GM19463 (cell line): ENCODE measurements at regions not wholly inside any gene's neighbourhood (a gene's known extent, or its start where the extent isn't known, plus 50 kb on each side); places are given as distances from the start of the nearest gene placed in this dataset.

Experiments used
- ATAC-seq: cut with Tn5 transposase; IDR thresholded peaks from one replicate; pipeline ENCODE4 v1.9.1; 2021; ENCODE audit warnings: mild to moderate bottlenecking, moderate library complexity; ENCODE audit not compliant: unreplicated experiment

GRCh38 chr20:24790746-24791283 lies 158.3 kb upstream of the CST7 start:
- no peak for ATAC-seq

GRCh38 chr20:24791953-24792352 lies 157.1 kb upstream of the CST7 start:
- ATAC-seq, result no peak

DNA sequence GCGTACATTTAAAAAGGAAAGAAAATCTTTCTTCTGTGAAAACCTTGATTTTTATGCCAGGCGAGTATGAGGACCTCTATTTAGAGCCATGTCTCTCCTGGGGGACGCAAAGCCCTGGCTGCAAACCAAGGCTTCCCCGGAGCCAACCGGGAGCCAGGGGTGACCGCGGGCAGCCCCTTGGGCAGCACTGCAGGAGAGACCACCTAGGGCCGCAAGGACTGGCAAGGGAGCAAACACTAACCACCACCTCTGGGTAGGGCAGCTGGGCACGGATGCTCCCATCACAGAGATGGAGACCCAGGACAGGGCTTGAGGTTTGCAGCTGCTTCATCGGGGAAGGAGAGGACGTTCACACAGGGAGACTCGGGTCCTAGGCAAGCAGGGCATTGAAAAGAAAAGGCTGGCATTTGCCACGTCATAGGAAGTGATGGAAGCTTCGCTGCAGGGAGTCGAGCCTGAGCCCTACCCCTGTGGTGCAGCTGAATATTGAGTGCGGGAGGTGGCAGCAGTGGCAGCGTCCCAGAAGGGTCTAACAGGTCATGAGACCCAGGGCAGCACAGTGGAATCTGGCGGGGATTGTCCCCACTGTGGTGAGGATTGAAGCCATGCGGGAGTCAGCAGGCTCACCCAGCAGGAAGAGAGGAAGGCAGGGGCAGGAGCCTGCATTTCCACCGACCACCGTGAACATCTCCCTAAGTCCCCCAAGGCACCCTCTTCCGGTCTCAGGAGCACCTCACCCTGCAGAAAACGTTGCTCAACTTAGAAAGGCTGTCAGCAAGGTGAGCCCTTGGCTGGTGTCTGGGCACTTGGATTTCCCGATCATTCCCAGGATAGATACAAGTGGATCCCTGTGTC lies 156.2 kb upstream of the CST7 start:
- no peak for ATAC-seq

GRCh38 chr20:24795436-24795835 lies 153.6 kb upstream of the CST7 start:
- no peak for ATAC-seq

GRCh38 chr20:24796236-24796635 lies 152.8 kb upstream of the CST7 start:
- ATAC-seq, result no peak

GRCh38 chr20:24797113-24797512 lies 152.0 kb upstream of the CST7 start:
- ATAC-seq, result no peak

GRCh38 chr20:24797745-24798655 lies 151.1 kb upstream of the CST7 start:
- no peak for ATAC-seq

GRCh38 chr20:24798930-24799705 lies 150.0 kb upstream of the CST7 start:
- ATAC-seq, result no peak

- no peak for ATAC-seq
These were observed 149.0 kb upstream of the CST7 start for GRCh38 chr20:24799971-24800580.

GRCh38 chr20:24802286-24802820 lies 146.7 kb upstream of the CST7 start:
- ATAC-seq, result no peak

- ATAC-seq, result no peak
These were observed 144.4 kb upstream of the CST7 start for GRCh38 chr20:24804481-24805206.

DNA sequence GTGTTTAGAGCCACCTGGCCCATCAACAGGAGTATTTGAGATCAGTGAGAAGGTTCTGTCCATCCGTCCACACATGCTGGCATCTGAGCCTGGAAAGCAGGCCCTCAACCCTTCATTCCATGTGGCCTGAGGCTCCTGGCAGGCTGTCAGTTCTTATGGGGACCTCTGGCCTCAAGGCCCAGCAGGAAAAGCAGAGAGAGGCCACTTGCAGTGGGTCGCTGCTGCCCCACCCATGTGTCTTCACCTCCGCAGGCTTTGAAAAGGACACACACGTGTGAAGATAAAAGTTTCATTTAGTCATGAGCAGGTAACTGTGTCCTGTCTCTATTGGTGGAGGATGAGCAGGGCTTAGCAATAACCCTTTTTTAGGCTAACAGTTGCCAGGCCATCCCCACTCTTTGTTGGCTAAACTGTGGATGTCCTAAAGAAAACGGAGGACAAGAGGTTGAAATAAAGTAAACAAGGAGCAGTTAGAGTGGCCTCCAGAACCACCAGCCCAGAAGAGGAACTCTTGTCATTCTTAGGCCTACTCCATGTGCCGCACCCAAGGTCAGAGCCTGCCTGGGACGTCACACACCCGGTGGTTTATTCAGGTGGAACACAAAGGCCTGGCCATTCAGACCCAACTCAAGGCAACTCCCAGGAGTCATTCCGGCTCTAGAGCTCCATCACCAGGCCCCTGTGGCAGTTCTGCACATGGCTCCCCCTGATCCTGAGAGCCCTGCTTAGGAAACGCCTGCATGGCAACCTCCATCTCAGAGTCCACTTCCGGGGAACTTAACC lies 143.4 kb upstream of the CST7 start:
- no peak for ATAC-seq

GRCh38 chr20:24806705-24807676 lies 142.1 kb upstream of the CST7 start:
- no peak for ATAC-seq

DNA sequence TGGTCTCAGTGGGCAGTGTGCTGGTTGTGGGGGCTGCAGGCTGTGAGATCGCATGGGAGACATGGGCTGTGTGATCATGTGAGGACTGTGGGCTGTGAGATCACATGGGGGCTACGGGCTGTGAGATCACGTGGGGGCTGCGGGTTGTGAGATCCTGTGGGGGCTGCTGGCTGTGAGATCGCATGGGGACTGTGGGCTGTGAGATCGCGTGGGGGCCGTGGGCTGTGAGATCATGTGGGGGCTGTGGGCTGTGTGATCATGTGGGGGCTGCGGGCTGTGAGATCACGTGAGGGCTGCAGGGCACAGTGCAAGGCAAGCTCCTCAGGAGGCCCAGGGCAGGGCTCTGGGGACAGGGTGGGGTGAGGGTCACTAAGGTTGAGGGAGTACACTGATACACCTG lies 140.5 kb upstream of the CST7 start:
- no peak for ATAC-seq

GRCh38 chr20:24809606-24810005 lies 139.5 kb upstream of the CST7 start:
- no peak for ATAC-seq

GRCh38 chr20:24810676-24811407 lies 138.2 kb upstream of the CST7 start:
- no peak for ATAC-seq

- no peak for ATAC-seq
These were observed 136.7 kb upstream of the CST7 start for GRCh38 chr20:24812373-24812772.
